Gastrocnemius medialis (tissue), 4 donors: ENCODE measurements at regions not wholly inside any gene's neighbourhood (a gene's known extent, or its start where the extent isn't known, plus 50 kb on each side); places are given as distances from the start of the nearest gene placed in this dataset.

Experiments used
- ATAC-seq, 2 donors: fragments of 150-250 bp; one replicate each; pipeline ENCODE4 v1.9.1; 2016
- DNase-seq, 2 donors: peaks; one replicate each; pipeline ENCODE4 v3.0.0-alpha.2; 2019
- H3K27ac ChIP-seq, 4 donors: fragments of 200-600 bp; sonication (generic); 1 replicate in 1 of 4; 2 replicates in 3 of 4; pipeline ENCODE4 v1.5.1; 2016 to 2018; ENCODE audit warnings: mild to moderate bottlenecking in 2 of 4, moderate library complexity in 1 of 4
- H3K27me3 ChIP-seq, 3 donors: fragments of 200-600 bp; sonication (generic) in 2 of 3; 1 replicate in 1 of 3; 2 replicates in 2 of 3; pipeline versions ENCODE4 v1.5.1 to v1.6.0; 2016 to 2019; ENCODE audit warnings: mild to moderate bottlenecking in 1 of 3, moderate library complexity in 1 of 3
- H3K36me3 ChIP-seq, 2 donors: fragments of 200-600 bp; sonication (generic) in 1 of 2; one replicate each; pipeline ENCODE4 v1.5.1; 2017 to 2018
- H3K4me1 ChIP-seq, 2 donors: fragments of 200-600 bp; sonication (generic) in 1 of 2; one replicate each; pipeline ENCODE4 v1.5.1; 2016 to 2017; ENCODE audit warnings: mild to moderate bottlenecking in 2 of 2
- H3K4me3 ChIP-seq, 4 donors: fragments of 200-600 bp; sonication (generic) in 3 of 4; 1 replicate in 1 of 4; 2 replicates in 3 of 4; pipeline ENCODE4 v1.5.1; 2016 to 2019; ENCODE audit warnings: mild to moderate bottlenecking in 2 of 4
- H3K9me3 ChIP-seq, 3 donors: fragments of 200-600 bp; sonication (generic) in 2 of 3; 1 replicate in 1 of 3; 2 replicates in 2 of 3; pipeline ENCODE4 v1.5.1; 2016 to 2019
- POLR2A ChIP-seq, 2 donors: fragments of 450-650 bp; IDR thresholded peaks; one replicate each; pipeline ENCODE4 v1.6.1; 2017; ENCODE audit warnings: antibody characterized with exemption in 2 of 2, mild to moderate bottlenecking in 2 of 2, moderate library complexity in 2 of 2
- in situ Hi-C, 4 donors: fragments of 200-750 bp; cut with MboI; loops; one replicate each; pipeline versions ENCODE4 v1.15.0 to v1.8.0; 2017; ENCODE audit warnings: low sequenced_read_pairs in 4 of 4
- intact Hi-C: fragments of 100-400 bp; cut with DNase I; formaldehyde crosslinking; loops from one replicate; pipeline ENCODE4 v1.15.1; 2023; ENCODE audit warnings: low total_unique reads
- TF ChIP-seq, protein P1 (sequence below), 5 experiments: fragments of 450-650 bp in 3 of 5; fragments of 200-600 bp in 2 of 5; sonication (generic) in 2 of 5; IDR thresholded peaks in 4 of 5; conservative IDR thresholded peaks in 1 of 5; 1 replicate in 4 of 5; 2 replicates in 1 of 5; pipeline ENCODE4 v1.5.1; 2016 to 2019; ENCODE audit warnings: antibody characterized with exemption in 5 of 5, mild to moderate bottlenecking in 3 of 5, moderate library complexity in 3 of 5

GRCh38 chr12:18861287-18861858, 123.5 kb downstream of the CAPZA3 start:
- in situ Hi-C loops: loop anchor here in 2 of 4 donors (25.0 kb wide), 1 partner anchor 326 kb away; no protein-coding TSS in a partner anchor

DNA sequence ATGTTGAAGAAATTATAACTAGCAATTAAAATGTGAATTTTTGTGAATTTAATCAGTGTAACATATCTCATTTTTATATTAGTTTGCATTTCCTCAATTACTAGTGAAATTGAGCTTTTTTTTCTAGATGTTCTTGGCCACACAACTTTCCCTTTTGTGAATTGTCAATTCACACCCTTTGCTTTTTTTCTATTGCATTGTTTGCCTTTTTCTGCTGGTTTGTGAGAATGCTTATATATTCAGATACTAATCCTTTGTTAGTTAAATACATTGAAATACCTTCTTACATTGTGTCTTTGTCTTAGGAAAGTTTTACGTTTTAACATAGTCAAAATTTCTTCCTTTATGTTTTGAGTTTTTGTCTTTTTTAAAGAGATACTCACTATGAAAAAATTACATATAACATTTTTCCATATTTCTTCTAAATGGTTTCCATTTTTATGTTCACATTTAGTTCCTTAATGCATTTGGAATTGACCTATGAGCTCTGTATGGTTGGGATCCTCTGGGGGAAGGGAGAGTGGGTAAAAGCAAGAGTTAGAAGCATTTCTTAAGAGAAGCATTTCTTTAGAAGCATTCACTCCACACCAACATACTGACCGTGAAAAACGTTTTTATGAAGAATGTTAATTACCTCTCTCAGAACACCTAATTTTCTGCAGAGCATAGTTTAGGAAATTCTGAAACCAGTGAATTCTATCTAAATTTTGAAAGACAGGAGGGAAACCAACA, 126.0 kb downstream of the CAPZA3 start:
- ATAC-seq (no peak), DNase-seq (no peak)
- no peaks in the 10 kb centered on the region for H3K36me3 ChIP-seq
- intact Hi-C loops (loop anchor here (5.0 kb wide), 1 partner anchor 323 kb away; no protein-coding TSS in a partner anchor), in situ Hi-C loops (loop anchor here in 2 of 4 donors (25.0 kb wide), 1 partner anchor 323 kb away; no protein-coding TSS in a partner anchor)
- H3K9me3 ChIP-seq: no peaks in the 10 kb centered on the region
- H3K27ac ChIP-seq: no peak overlapping the region
- no peak overlapping the region for H3K4me3 ChIP-seq
- no peaks in the 10 kb centered on the region for H3K4me1 ChIP-seq
- TF ChIP-seq, protein P1, sequence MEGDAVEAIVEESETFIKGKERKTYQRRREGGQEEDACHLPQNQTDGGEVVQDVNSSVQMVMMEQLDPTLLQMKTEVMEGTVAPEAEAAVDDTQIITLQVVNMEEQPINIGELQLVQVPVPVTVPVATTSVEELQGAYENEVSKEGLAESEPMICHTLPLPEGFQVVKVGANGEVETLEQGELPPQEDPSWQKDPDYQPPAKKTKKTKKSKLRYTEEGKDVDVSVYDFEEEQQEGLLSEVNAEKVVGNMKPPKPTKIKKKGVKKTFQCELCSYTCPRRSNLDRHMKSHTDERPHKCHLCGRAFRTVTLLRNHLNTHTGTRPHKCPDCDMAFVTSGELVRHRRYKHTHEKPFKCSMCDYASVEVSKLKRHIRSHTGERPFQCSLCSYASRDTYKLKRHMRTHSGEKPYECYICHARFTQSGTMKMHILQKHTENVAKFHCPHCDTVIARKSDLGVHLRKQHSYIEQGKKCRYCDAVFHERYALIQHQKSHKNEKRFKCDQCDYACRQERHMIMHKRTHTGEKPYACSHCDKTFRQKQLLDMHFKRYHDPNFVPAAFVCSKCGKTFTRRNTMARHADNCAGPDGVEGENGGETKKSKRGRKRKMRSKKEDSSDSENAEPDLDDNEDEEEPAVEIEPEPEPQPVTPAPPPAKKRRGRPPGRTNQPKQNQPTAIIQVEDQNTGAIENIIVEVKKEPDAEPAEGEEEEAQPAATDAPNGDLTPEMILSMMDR (IDR thresholded peaks at IDR 0.05 in 4 of 5, conservative IDR thresholded peaks at IDR 0.05 in 1 of 5): no peak
- no peak for TF ChIP-seq POLR2A (IDR thresholded peaks at IDR 0.05)
- H3K27me3 ChIP-seq: no peaks in the 10 kb centered on the region

More at GRCh38 chr12:18861287-18861858, 123.5 kb downstream of the CAPZA3 start:
- Histone ChIP-seq H3K27ac (no peak overlapping the region), H3K36me3 (no peaks in the 10 kb centered on the region), H3K4me3 (no peak overlapping the region), H3K27me3 (no peaks in the 10 kb centered on the region), H3K9me3 (no peaks in the 10 kb centered on the region), H3K4me1 (no peaks in the 10 kb centered on the region)
- DNase-seq: no peak
- intact Hi-C loops: loop anchor here (5.0 kb wide), 1 partner anchor 326 kb away; no protein-coding TSS in a partner anchor
- ATAC-seq: no peak
- no peak for TF ChIP-seq POLR2A (IDR thresholded peaks at IDR 0.05)
- TF ChIP-seq, protein P1 (IDR thresholded peaks at IDR 0.05 in 4 of 5, conservative IDR thresholded peaks at IDR 0.05 in 1 of 5): no peak

DNA sequence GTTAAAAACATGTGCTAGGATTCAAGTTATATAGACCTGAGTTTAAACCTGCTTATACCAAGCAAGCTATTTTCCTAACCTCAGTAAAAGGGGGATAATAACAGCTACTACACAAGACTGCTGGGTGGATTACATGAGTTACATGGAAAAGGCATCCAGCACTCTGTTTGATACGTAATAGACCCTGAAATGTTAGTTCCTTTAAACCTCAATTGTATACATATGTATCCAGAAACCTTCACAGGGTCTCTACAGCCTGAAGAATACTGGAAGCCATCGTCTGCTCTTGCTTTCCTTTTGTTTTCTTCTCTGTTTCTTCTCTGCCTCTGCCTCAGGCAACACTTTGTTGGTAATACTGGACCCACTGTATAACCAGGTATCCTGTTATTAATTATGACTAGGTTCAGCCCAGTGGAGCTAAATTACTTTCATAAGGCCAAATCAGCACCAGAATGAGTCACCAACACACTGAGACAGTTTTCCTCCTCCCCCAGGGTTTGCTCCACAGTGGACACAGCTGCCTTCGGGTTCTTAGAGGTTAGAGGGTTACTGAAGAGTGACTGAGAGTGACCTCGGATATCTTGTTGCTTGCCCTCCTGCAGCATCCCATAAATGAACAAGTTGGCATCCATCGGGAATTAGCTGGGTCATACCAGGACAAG, 127.1 kb downstream of the CAPZA3 start:
- ATAC-seq: peak in 1 of 2 donors; percentile 36
- no peak overlapping the region for H3K4me3 ChIP-seq
- DNase-seq: peak in 1 of 2 donors; percentile 13
- H3K36me3 ChIP-seq: no peaks in the 10 kb centered on the region
- TF ChIP-seq POLR2A (IDR thresholded peaks at IDR 0.05): no peak
- TF ChIP-seq, protein P1 (IDR thresholded peaks at IDR 0.05 in 4 of 5, conservative IDR thresholded peaks at IDR 0.05 in 1 of 5): no peak
- no peak overlapping the region for H3K27ac ChIP-seq
- H3K9me3 ChIP-seq: no peaks in the 10 kb centered on the region
- intact Hi-C loops (loop anchor here (5.0 kb wide), 1 partner anchor 322 kb away; no protein-coding TSS in a partner anchor), in situ Hi-C loops (loop anchor here in 2 of 4 donors (25.0 kb wide), 1 partner anchor 322 kb away; no protein-coding TSS in a partner anchor)
- H3K27me3 ChIP-seq: no peaks in the 10 kb centered on the region
- no peaks in the 10 kb centered on the region for H3K4me1 ChIP-seq

- in situ Hi-C loops: loop anchor here in 2 of 4 donors (25.0 kb wide), 1 partner anchor 319 kb away; no protein-coding TSS in a partner anchor
- ATAC-seq: no peak
Observed at GRCh38 chr12:18868717-18869116, 130.8 kb downstream of the CAPZA3 start.

More at GRCh38 chr12:18868717-18869116, 130.8 kb downstream of the CAPZA3 start:
- H3K9me3 ChIP-seq: no peaks in the 10 kb centered on the region
- intact Hi-C loops: no loop called here
- no peak overlapping the region for H3K4me3 ChIP-seq
- TF ChIP-seq POLR2A (IDR thresholded peaks at IDR 0.05): no peak
- TF ChIP-seq, protein P1 (IDR thresholded peaks at IDR 0.05 in 4 of 5, conservative IDR thresholded peaks at IDR 0.05 in 1 of 5): no peak
- H3K27me3 ChIP-seq: no peaks in the 10 kb centered on the region
- no peak for DNase-seq
- H3K4me1 ChIP-seq: no peaks in the 10 kb centered on the region
- H3K27ac ChIP-seq: no peak overlapping the region
- H3K36me3 ChIP-seq: no peaks in the 10 kb centered on the region
